ENCODE measurements at regions not wholly inside any gene's neighbourhood (a gene's known extent, or its start where the extent isn't known, plus 50 kb on each side); places are given as distances from the start of the nearest gene placed in this dataset.

GRCh38 chr4:183763990-183764754 lies 105.1 kb downstream of the TRAPPC11 start:
- no peak for DNase-seq

GRCh38 chr4:183765251-183765911 lies 106.3 kb downstream of the TRAPPC11 start:
- DNase-seq: no peak

GRCh38 chr4:183766140-183766539 lies 107.0 kb downstream of the TRAPPC11 start:
- no peak for DNase-seq

GRCh38 chr4:183770906-183771305 lies 111.8 kb downstream of the TRAPPC11 start:
- no peak for DNase-seq

- DNase-seq: no peak
These were observed 113.3 kb downstream of the TRAPPC11 start for GRCh38 chr4:183772361-183772760.

- no peak for DNase-seq
These were observed 114.7 kb downstream of the TRAPPC11 start for GRCh38 chr4:183773790-183774189.

DNA sequence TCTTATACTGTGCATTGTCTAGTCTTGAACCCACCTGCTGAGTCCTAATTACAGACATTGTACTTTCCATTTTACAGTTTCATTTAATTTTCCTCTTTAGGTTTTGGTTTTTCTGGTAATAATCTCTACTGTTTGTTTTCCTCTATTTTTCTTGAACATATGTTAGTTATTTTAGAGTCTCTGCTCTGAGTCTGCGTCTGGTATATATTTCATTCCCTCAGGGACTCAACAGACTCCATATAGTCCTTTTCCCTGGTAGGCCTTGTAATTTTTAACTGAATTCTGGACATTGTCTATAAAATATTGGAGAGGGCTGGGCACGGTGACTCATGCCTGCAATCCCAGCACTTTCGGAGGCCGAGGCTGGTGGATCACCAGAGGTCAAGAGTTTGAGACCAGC lies 121.8 kb upstream of the STOX2 start:
- DNase-seq: no peak

GRCh38 chr4:183783991-183784553 lies 121.0 kb upstream of the STOX2 start:
- no peak for DNase-seq

- no peak for DNase-seq
These were observed 116.7 kb upstream of the STOX2 start for GRCh38 chr4:183788308-183788905.

- no peak for DNase-seq
These were observed 115.5 kb upstream of the STOX2 start for GRCh38 chr4:183789657-183790056.

GRCh38 chr4:183790661-183791060 lies 114.4 kb upstream of the STOX2 start:
- DNase-seq: no peak

DNA sequence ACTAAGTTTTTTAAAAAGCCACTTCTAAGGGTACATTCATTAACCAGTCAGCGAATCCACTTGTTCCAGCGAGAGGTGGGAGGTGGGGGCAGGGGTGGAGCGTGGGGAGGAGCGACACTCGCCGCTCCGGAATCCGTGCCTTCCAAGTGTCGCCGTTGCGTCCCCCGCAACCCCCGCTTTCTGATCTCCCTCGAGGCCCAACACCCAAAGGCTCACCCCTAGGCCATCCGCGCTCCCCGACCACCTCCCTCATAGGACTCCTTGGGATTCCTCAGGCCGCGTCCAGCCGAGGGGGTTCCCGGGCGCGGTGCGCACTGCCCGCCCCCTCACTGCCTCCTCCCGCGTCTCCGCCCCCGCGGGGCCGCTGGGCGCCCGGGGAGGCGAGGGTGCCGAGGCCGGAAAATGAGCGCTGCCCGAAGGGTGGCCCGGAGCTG lies 108.1 kb upstream of the STOX2 start:
- DNase-seq: no peak

GRCh38 chr4:183797445-183798300 lies 107.4 kb upstream of the STOX2 start:
- DNase-seq: peak in 1 of 5 donors; percentile 2

DNA sequence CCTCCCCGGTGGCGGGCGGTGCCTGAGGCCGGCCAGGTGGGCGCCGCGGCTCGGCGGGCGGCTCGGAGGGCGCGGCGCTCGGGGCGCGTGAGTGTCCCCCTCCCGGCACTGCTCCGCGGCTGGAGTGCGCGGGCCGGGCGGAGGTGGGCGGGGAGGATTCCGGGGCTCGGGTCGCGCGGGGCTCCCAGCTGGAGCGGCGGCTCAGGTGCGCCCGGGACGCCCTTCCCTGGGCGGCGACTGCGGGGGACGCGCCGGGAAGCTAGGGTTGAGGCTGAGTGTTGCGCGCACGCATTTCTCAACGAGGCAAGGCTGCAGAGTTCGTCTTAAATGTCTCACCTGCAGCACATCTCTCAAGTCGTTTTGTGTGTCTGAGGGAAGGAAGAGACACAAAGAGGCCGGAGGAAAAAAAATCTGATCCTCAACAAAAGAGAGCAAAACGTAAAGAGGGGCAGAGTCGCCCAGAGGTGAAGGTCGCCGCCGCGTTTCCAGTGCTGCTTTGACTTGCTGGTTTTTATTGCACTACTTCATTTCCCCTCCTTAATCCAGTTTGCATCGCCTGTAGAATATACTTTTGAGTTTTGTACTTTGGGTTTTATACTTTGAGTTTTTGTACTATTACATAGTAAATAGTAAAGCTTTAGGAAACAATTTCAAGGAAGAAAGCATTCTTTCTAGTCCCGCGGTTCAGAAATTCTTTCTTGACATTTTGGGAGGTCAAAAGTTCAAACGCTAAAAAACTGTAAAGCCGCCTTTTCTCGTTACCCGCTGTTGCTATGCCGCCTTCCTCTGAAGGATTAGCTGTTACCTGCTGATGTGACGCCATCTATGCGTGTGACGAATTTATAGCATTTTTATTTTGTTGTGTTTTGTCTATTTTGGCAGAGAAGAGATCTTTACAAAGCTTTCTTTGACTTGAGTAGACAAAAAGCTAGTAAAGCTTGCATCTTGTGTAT lies 106.5 kb upstream of the STOX2 start:
- DNase-seq: peak in 1 of 5 donors; percentile 2

DNA sequence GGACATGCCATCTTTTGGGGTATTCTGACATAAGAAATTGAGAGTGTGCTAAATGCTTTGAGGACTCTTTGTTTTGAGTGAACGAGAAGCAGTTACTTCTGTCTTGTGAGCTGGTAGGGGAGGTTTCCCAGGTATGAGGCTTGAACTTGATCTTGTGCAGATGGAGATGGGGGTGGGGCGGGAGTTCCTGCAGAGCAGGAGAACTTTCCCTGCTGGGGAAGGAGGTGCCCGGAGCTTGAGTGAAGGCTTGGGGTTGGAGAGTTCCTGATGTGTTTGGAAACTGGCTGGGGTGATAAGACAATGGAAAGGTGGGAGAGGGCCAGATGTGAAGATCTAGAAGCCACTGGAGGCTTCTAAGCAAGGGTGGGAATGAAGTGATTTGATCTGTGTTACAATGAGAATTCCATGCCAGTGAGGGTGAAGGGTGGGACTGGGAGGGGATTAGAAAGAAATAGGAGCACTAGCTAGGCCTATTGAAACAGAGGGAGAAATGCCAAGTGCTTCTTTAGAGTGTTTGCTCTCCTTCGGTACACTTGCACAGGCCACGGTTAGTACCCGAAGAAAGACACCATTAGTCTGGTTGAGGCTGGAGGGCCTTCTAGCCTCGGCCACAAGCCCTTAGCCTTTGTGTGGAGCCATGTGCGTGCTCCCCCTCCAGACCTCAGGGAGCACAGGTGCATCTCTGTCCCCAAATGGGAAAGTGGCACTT lies 103.5 kb upstream of the STOX2 start:
- DNase-seq: no peak

- no peak for DNase-seq
These were observed 98.8 kb upstream of the STOX2 start for GRCh38 chr4:183806341-183806740.

DNA sequence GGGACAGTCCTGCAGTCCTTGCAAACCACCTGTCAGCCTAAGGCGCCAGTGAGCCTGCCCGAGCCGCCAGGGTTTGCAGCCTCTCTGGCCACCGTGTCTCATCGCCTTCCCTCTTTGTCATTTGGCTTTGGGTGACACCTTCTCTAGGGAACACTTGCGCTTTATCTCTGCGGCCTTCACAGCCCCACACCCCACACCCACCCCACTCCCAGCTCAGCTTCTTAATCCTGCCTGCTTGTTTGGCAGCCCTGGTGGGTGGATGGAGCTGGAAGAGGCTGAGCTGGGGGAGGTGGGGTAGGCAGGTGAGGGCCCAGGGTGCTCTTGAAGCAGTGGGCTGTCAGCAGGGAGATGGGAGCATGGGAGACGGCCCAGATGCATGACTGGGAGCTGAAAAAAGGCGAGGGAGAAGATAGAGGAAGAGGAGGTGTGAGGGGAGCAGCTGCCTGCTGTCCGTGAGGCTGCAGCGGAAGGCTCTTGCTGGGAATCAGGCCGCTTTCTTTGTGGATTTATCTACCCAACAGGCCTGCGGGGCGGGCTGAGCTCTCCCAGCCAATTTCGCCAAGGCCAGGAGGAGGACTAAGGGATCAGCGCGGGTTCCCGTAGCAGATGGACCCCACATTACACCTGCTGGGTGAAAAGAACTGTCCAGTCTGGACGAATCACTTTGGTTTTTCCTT lies 97.5 kb upstream of the STOX2 start:
- DNase-seq: no peak

- DNase-seq: no peak
These were observed 97.0 kb upstream of the STOX2 start for GRCh38 chr4:183808097-183808456.

DNA sequence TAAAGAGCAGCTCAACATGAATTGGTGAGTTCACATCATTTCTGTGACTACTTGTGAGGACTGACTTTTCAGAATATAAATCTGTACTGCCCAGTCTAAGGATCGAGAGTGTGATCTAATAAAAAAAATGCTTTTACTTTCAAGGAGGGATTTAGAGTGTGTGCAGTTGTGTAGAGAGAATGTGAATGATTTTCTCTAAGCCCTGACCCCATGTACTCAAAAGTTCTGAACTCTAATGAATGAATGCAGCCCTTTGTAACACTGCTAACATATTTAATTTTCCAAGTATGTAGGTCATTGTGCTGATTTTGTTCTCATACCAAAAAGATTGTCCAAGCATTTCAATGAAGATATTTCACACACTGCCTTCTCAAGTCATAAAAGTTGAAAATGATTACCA lies 92.5 kb upstream of the STOX2 start:
- DNase-seq: no peak

GRCh38 chr4:183814461-183814860 lies 90.6 kb upstream of the STOX2 start:
- DNase-seq: no peak

Measured in T-helper 1 cell (primary cell).